HG02623 (cell line): ENCODE measurements at regions not wholly inside any gene's neighbourhood (a gene's known extent, or its start where the extent isn't known, plus 50 kb on each side); places are given as distances from the start of the nearest gene placed in this dataset.
"Not testable (repeated sequence)": the region's sequence is repeated elsewhere in the genome, so short reads cannot be mapped to it uniquely, and the experiment has no call there.

Experiments
- ATAC-seq: cut with Tn5 transposase; IDR thresholded peaks from one replicate; pipeline ENCODE4 v1.9.1; 2021; ENCODE audit warnings: moderate library complexity; ENCODE audit not compliant: unreplicated experiment

DNA sequence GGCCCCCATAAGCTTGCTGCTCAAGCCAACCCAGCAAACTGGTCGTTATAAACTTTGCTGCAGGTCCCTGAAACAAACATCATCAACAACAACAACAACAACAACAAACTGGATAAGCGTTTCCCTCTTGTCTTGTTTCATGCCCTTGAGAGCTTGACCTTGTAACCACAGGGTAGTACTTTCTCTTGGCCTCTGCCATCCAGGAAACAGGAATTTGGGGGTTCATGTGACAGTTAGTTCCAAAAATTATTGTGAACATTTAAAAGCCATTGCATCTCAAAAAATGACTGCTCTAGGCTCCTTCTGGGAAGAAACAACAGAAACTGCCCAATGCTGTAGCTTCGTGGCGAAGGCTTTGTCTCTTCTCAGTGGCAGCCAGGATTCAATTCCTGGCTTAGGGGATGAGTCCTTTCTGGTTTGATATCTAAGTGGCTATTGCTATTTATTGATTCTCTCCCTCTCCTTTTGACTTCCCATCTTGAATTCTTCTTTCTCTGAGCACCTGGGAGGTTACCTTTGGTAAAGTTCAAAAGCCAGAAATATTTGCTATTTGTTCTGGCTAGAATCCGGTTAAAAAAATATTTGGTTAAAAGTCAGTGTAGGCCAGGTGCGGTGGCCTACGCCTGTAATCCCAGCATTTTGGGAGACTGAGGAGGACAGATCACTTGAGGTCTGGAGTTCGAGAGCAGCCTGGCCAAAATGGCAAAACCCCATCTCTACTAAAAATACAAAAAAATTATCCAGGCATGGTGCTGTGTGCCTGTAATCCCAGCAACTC is 52.0 kb upstream of the CPM start:
- no peak for ATAC-seq

DNA sequence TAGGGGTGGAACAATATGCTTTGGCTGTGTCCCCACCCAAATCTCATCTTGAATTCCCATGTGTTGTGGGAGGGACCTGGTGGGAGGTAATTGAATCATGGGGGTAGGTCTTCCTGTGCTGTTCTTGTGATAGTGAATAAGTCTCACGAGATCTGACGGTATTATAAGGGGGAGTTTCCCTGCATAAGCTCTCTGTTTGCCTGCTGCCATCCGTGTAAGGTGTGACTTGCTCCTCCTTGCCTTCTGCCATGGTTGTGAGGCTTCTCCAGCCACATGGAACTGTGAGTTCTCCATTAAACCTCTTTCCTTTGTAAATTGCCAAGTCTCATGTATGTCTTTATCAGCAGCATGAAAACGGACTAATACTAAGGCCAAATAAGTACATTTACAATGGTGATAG is 64.6 kb upstream of the CPM start:
- ATAC-seq: not testable (repeated sequence)

- ATAC-seq: no peak
Observed at GRCh38 chr12:68998041-68998440, 65.1 kb upstream of the CPM start.

DNA sequence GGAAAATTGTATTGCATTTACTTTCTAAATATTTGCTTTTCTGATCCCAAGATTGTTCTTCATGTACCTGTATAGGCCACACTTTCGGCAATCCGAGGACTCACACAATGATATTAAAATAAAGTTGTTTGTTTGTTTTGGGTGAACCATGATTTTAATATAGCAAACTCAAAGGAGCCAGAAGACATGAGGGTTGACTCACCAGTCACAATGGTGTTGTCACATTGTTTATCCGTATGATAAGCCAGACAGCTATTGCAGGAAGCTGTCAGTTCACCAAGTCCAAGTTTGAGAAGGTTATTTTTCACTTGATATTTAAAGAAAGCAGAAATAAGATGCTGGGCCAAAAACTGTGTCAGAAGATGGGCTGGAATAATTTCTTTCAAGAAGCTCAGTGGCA is 67.1 kb upstream of the CPM start:
- ATAC-seq: no peak

- ATAC-seq: no peak
Observed at GRCh38 chr12:69000540-69001243, 67.7 kb upstream of the CPM start.

- ATAC-seq: no peak
Observed at GRCh38 chr12:69001251-69001650, 68.3 kb upstream of the CPM start.

GRCh38 chr12:69002969-69003368 is 70.0 kb upstream of the CPM start:
- no peak for ATAC-seq

DNA sequence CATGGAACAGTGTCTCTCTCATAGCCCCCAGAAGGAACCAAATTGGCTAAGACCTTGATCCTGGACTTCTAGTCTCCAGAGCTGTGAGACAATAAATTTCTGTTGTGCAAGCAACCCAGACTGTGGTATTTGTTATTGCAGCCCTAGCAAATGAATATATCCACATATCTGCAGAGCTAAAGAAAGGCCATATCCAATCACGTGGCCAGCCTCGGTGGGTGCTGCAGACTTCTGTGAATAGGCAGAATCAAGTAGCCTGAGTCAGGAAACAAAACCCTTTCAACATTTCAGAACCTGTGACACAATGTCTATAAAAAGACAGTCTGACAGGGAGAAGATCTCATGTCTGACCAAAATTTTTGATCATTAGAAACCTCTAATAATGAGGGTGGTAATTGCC is 71.0 kb upstream of the CPM start:
- no peak for ATAC-seq

GRCh38 chr12:69007101-69007854 is 74.3 kb upstream of the CPM start:
- no peak for ATAC-seq

- ATAC-seq: no peak
Observed at GRCh38 chr12:69007855-69008351, 74.9 kb upstream of the CPM start.

DNA sequence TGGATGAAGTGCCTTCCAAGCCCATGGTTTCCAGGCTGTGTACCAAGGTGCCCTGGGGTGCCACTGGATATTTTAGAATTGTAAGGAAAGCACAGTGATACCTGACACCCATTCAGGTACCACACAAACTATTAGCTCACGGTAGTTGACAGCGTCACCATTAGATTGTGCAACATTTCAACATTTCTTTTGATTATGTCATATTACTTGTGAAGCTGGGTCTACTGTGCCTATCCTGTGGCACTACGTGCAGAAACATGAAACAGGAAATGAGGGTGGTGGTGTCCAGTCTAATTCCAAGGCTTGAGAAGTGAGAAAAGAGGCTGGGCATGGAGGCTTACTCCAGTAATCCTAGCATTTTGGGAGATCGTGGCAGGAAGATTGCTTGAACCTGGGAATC is 75.5 kb upstream of the CPM start:
- ATAC-seq: no peak

DNA sequence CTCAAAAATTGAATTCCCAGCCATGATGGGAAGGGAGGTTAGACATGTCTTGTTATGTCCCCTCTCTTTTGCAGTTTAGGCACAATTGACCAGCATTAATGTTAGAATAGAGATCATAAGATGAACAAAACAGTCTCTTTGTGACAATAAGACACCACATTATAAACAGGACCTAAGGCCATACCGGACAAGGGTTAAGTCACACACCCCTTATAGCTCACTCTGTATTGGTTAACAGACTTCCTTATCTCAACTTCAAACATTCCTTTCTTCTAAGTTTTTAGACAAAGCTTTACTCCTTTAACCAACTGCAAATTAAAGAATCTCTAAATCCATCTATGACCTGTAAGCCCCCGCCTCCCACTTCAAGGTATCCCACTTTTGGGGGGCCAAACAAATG is 81.1 kb upstream of the CPM start:
- ATAC-seq: no peak

GRCh38 chr12:69015017-69015416 is 82.0 kb upstream of the CPM start:
- ATAC-seq: no peak

DNA sequence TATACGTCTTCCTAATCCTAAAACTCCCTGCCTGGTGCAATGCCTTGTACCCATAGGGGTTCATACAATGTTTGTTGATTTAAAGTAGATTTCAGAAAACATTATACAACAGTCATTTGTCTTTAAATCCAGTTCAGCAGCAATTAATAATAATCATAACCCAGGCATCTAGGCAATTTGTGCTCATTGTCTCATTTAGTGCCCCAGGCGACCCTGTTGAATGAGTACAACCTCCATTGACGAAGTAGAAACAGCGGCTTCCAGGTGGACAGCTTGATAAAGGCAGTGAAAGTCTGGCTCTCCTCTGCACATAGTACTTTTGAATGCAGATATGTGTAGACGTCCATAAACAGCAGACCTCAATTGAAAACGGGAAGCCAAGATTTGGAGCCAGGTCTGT is 82.9 kb upstream of the CPM start:
- ATAC-seq: no peak

- ATAC-seq: no peak
Observed at GRCh38 chr12:69019082-69019481, 86.1 kb upstream of the CPM start.

DNA sequence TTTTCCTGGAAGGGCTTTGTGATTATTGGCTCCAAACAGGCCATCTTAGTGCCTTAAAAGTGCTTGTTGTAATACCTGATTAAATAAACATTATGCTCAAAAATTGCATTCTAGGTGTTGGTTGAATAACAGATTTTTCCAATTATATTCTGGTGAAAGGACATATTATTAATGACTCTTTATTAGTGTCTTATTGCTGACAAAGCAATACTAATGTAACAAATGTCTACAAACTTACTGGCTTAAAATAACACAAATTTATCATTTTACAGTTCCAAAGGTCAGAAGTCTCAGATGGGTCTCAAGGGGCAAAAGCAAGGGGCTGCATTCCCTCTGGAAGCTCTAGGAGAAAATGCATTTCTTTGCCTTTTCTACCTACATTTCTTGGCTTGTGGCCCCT is 86.9 kb upstream of the CPM start:
- ATAC-seq: no peak

- no peak for ATAC-seq
Observed at GRCh38 chr12:69022674-69023073, 89.7 kb upstream of the CPM start.

DNA sequence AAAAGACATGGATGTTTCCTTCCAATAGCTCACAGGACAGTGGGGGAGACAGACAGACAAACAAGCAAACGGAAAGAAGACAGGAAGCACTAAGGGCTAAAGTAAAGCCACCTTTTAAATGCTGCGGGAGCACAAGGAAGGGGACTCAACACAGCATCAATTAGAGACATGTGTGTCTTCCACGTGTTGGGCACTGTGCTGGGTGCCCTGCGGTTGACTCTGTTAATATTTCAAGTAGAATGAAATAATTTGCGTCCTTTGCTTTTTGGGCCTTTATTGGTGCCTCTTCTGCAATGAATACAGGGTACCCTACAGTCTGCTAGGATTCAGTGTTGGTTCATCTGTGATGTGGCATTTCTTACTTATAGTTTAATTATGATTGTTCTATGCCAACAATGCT is 90.9 kb upstream of the CPM start:
- ATAC-seq: no peak

DNA sequence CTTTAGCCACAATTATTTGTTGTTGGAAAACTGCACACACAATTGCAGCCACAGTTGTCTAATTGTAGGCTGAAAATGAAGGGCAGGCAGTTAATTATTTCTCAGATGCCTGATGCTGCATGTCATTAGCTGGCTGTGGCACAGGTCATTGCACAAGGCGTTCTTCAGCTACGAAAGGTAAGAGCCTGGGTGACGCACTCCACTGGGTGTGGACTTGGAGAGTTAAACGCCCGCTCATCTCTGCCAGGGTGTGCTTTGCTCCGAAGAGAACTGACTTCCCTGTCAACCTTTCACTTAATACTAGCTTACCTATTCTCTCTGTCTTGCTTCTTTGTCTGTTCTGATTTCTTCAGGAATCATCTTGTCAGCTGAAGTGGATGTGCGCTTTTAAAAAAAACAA is 91.4 kb upstream of the CPM start:
- no peak for ATAC-seq

GRCh38 chr12:69024907-69025306 is 91.9 kb upstream of the CPM start:
- no peak for ATAC-seq

DNA sequence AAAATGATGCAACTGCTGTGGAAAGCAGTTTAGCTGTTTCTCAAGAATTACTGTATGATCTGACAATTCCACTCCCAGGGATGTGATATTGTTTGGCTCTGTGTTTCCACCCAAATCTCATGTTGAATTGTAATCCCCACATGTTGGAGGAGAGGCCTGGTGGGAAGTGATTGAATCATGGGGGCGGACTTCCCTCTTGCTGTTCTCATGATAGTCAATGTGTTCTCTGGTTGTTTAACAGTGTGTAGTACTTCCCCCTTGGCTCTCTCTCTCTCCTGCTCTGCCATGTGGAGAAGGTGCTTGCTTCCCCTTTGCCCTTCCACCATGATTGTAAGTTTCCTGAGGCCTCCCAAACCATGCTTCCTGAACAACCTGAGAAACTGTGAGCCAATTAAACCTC is 93.4 kb upstream of the CPM start:
- ATAC-seq: no peak

DNA sequence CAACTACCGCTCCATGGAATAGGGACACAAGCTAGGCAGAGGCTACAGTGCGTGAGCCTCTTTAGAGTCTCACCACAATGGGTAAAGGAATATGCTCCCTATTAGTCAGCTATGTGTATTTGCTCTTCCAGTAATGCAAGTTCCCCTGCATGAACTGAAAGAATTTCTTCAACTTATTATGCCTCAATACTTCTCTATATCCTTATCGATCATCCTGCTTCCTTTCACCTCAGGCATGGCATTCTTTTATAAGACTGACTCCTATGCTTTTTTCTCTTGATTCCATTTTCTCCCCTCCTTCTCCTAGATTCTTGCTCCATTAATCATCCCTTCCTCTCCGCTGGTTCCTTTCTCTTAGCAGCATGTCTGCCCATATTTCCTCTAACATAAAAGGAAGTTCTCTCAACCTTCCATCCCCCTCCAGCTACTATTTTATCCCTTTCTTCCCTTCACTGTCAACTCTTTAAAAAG is 94.5 kb upstream of the CPM start:
- no peak for ATAC-seq
